PFSK-1 (cell line): ENCODE measurements at regions not wholly inside any gene's neighbourhood (a gene's known extent, or its start where the extent isn't known, plus 50 kb on each side); places are given as distances from the start of the nearest gene placed in this dataset.

ENCODE experiments used
- FOXP2 ChIP-seq: optimal IDR thresholded peaks from 2 replicates; pipeline ENCODE3; 2011; ENCODE audit warnings: borderline replicate concordance, control low read depth, inconsistent platforms; ENCODE audit not compliant: insufficient read depth; ENCODE audit errors: extremely low read length, extremely low read depth
- POLR2AphosphoS5 ChIP-seq: IDR thresholded peaks from 2 replicates; pipeline ENCODE4 v1.6.1; 2012; ENCODE audit warnings: low read depth, mild to moderate bottlenecking, control low read depth, low read length, moderate library complexity
- REST ChIP-seq, 2 experiments: IDR thresholded peaks; 2 replicates each; pipeline versions ENCODE4 v1.6.1 to v1.8.0; 2011 to 2012; ENCODE audit warnings: low read depth in 2 of 2, low read length in 2 of 2, control low read depth in 1 of 2, inconsistent platforms in 1 of 2, mild to moderate bottlenecking in 1 of 2, moderate library complexity in 1 of 2; ENCODE audit not compliant: insufficient read depth in 1 of 2
- SIN3A ChIP-seq: IDR thresholded peaks from 2 replicates; pipeline ENCODE4 v1.6.1; 2012; ENCODE audit warnings: mild to moderate bottlenecking, low read length, moderate library complexity, borderline replicate concordance; ENCODE audit not compliant: insufficient read depth
- TAF1 ChIP-seq: IDR thresholded peaks from 2 replicates; pipeline ENCODE4 v1.6.1; 2012; ENCODE audit warnings: low read length, control low read depth, borderline replicate concordance; ENCODE audit not compliant: insufficient read depth

- TF ChIP-seq FOXP2 (no peak), SIN3A (no peak), REST (IDR thresholded peaks at IDR 0.05; ENCODE audit: insufficient read depth in 1 of 2, low read depth in 2 of 2, low read length in 2 of 2) (no peak), TAF1 (no peak), POLR2AphosphoS5 (no peak)
Measured at GRCh38 chr5:82513738-82514137, 235.6 kb upstream of the RPS23 start.

GRCh38 chr5:82512025-82512424 is 233.9 kb upstream of the RPS23 start:
- no peak for TF ChIP-seq POLR2AphosphoS5
- TF ChIP-seq FOXP2, result no peak
- no peak for TF ChIP-seq REST (IDR thresholded peaks at IDR 0.05; ENCODE audit: insufficient read depth in 1 of 2, low read depth in 2 of 2, low read length in 2 of 2)
- no peak for TF ChIP-seq TAF1
- TF ChIP-seq SIN3A, result no peak

- no peak for TF ChIP-seq TAF1
- no peak for TF ChIP-seq REST (IDR thresholded peaks at IDR 0.05; ENCODE audit: insufficient read depth in 1 of 2, low read depth in 2 of 2, low read length in 2 of 2)
- TF ChIP-seq SIN3A, result no peak
- TF ChIP-seq FOXP2, result no peak
- no peak for TF ChIP-seq POLR2AphosphoS5
Measured at GRCh38 chr5:82511134-82511533, 233.0 kb upstream of the RPS23 start.

GRCh38 chr5:82509762-82510161 is 231.6 kb upstream of the RPS23 start:
- TF ChIP-seq FOXP2 (no peak), REST (IDR thresholded peaks at IDR 0.05; ENCODE audit: insufficient read depth in 1 of 2, low read depth in 2 of 2, low read length in 2 of 2) (no peak), POLR2AphosphoS5 (no peak), SIN3A (no peak), TAF1 (no peak)

- TF ChIP-seq REST (IDR thresholded peaks at IDR 0.05; ENCODE audit: insufficient read depth in 1 of 2, low read depth in 2 of 2, low read length in 2 of 2) (no peak), SIN3A (no peak), TAF1 (no peak), FOXP2 (no peak), POLR2AphosphoS5 (no peak)
Measured at GRCh38 chr5:82499725-82500244, 221.6 kb upstream of the RPS23 start.
